GM23338 (cell line): ENCODE measurements at regions not wholly inside any gene's neighbourhood (a gene's known extent, or its start where the extent isn't known, plus 50 kb on each side); places are given as distances from the start of the nearest gene placed in this dataset.

Experiments
- ATAC-seq: fragments of 200-7000 bp; cut with Tn5 transposase; 3 replicates; pipeline ENCODE4 v1.9.1; 2020
- DNase-seq: peaks from one replicate; pipeline ENCODE4 v3.0.0-alpha.2; 2015; ENCODE audit warnings: low spot score
- H2AFZ ChIP-seq: fragments of 200-600 bp; sonication (generic); 2 replicates; pipeline ENCODE4 v1.8.0; 2016; ENCODE audit warnings: antibody characterized with exemption, mild to moderate bottlenecking, moderate library complexity
- H3F3A ChIP-seq: fragments of 200-600 bp; sonication (generic); replicated peaks from 2 replicates; pipeline ENCODE4 v1.8.0; 2017; ENCODE audit warnings: antibody characterized with exemption, mixed run types, low read depth
- H3K27ac ChIP-seq: fragments of 200-600 bp; sonication (generic); 2 replicates; pipeline ENCODE4 v1.6.1; 2016; ENCODE audit warnings: low read depth
- H3K27me3 ChIP-seq: fragments of 200-600 bp; sonication (generic); 2 replicates; pipeline ENCODE4 v1.8.0; 2016; ENCODE audit warnings: mild to moderate bottlenecking, mixed run types, moderate library complexity; ENCODE audit not compliant: insufficient read depth
- H3K36me3 ChIP-seq: fragments of 200-600 bp; sonication (generic); 2 replicates; pipeline ENCODE4 v1.8.0; 2016; ENCODE audit warnings: mild to moderate bottlenecking; ENCODE audit not compliant: insufficient read depth
- H3K4me1 ChIP-seq: fragments of 200-600 bp; sonication (generic); 2 replicates; pipeline ENCODE4 v1.8.0; 2016; ENCODE audit warnings: mild to moderate bottlenecking, moderate library complexity; ENCODE audit not compliant: insufficient read depth
- H3K4me2 ChIP-seq: fragments of 200-600 bp; sonication (generic); 2 replicates; pipeline ENCODE4 v1.7.1; 2017; ENCODE audit warnings: mixed run types
- H3K4me3 ChIP-seq: fragments of 200-600 bp; sonication (generic); 2 replicates; pipeline ENCODE4 v1.6.1; 2016; ENCODE audit warnings: mixed run types
- H3K79me2 ChIP-seq: fragments of 200-600 bp; sonication (generic); replicated peaks from 2 replicates; pipeline ENCODE4 v1.8.0; 2017; ENCODE audit warnings: mild to moderate bottlenecking; ENCODE audit not compliant: insufficient read depth
- H3K9me2 ChIP-seq: fragments of 200-600 bp; sonication (generic); 2 replicates; pipeline ENCODE4 v1.8.0; 2017; ENCODE audit not compliant: insufficient read depth
- H4K20me1 ChIP-seq: fragments of 200-600 bp; sonication (generic); replicated peaks from 2 replicates; pipeline ENCODE4 v1.8.0; 2017; ENCODE audit warnings: mild to moderate bottlenecking; ENCODE audit not compliant: insufficient read depth
- H3K27ac Mint-ChIP-seq: 2 replicates; pipeline ENCODE4 v1.8.0; 2020; ENCODE audit warnings: inconsistent platforms, mild to moderate bottlenecking, moderate library complexity, mixed read lengths
- H3K27me3 Mint-ChIP-seq: 3 replicates; pipeline ENCODE4 v1.8.0; 2022; ENCODE audit warnings: low read depth, mild to moderate bottlenecking, moderate library complexity, mixed read lengths, inconsistent platforms; ENCODE audit not compliant: insufficient read depth, poor library complexity
- H3K36me3 Mint-ChIP-seq: 3 replicates; pipeline ENCODE4 v1.8.0; 2021; ENCODE audit warnings: low read depth, mild to moderate bottlenecking, inconsistent platforms, moderate library complexity, mixed read lengths
- H3K4me1 Mint-ChIP-seq: 3 replicates; pipeline ENCODE4 v1.8.0; 2020; ENCODE audit warnings: mild to moderate bottlenecking, inconsistent platforms, mixed read lengths
- H3K4me3 Mint-ChIP-seq: 3 replicates; pipeline ENCODE4 v1.8.0; 2021; ENCODE audit warnings: moderate library complexity, mild to moderate bottlenecking, inconsistent platforms, mixed read lengths
- H3K9me3 Mint-ChIP-seq: 3 replicates; pipeline ENCODE4 v1.8.0; 2020; ENCODE audit warnings: moderate library complexity, mild to moderate bottlenecking, inconsistent platforms, mixed read lengths
- CREB1 ChIP-seq: fragments of 250-450 bp; sonication (Bioruptor Pico); IDR thresholded peaks from 2 replicates; pipeline ENCODE4 v1.5.0; 2020; ENCODE audit warnings: low read depth, mild to moderate bottlenecking, moderate library complexity
- EZH2 ChIP-seq: fragments of 200-600 bp; sonication (generic); IDR thresholded peaks from one replicate; pipeline ENCODE4 v1.8.0; 2017; ENCODE audit warnings: antibody characterized with exemption, mild to moderate bottlenecking, low read depth; ENCODE audit not compliant: unreplicated experiment
- EZH2phosphoT487 ChIP-seq: fragments of 200-600 bp; sonication (generic); IDR thresholded peaks from one replicate; pipeline ENCODE4 v1.8.1; 2018; ENCODE audit warnings: antibody characterized with exemption; ENCODE audit not compliant: unreplicated experiment
- JUNB ChIP-seq: IDR thresholded peaks from one replicate; pipeline ENCODE4 v1.6.1; 2016; ENCODE audit warnings: antibody characterized with exemption; ENCODE audit not compliant: unreplicated experiment
- NANOG ChIP-seq: IDR thresholded peaks from 2 replicates; pipeline ENCODE4 v1.6.1; 2016; ENCODE audit warnings: antibody characterized with exemption, borderline replicate concordance
- POLR2AphosphoS5 ChIP-seq: IDR thresholded peaks from 2 replicates; pipeline ENCODE4 v1.6.1; 2016; ENCODE audit warnings: antibody characterized with exemption, low read depth
- STAT1 ChIP-seq: IDR thresholded peaks from one replicate; pipeline ENCODE4 v1.6.1; 2016; ENCODE audit warnings: antibody characterized with exemption; ENCODE audit not compliant: unreplicated experiment
- ZNF114 ChIP-seq: fragments of 250-450 bp; sonication (Bioruptor Pico); IDR thresholded peaks from 2 replicates; pipeline ENCODE4 v1.5.0; 2020; ENCODE audit warnings: mild to moderate bottlenecking, moderate library complexity
- ZNF331 ChIP-seq: fragments of 250-450 bp; sonication (Bioruptor Pico); IDR thresholded peaks from 2 replicates; pipeline ENCODE4 v1.5.0; 2020; ENCODE audit warnings: low read depth, mild to moderate bottlenecking, moderate library complexity
- TF ChIP-seq, protein P1 (sequence below): IDR thresholded peaks from 2 replicates; pipeline ENCODE4 v1.6.1; 2016; ENCODE audit warnings: antibody characterized with exemption
- TF ChIP-seq, protein P2 (sequence below), 2 experiments: fragments of 200-600 bp in 1 of 2; sonication (generic) in 1 of 2; conservative IDR thresholded peaks; 2 replicates each; pipeline versions ENCODE4 v1.5.1 to v1.6.1; 2016 to 2017; ENCODE audit warnings: antibody characterized with exemption in 2 of 2, low read depth in 2 of 2, mild to moderate bottlenecking in 2 of 2, moderate library complexity in 1 of 2
- TF ChIP-seq, protein P3 (sequence below): IDR thresholded peaks from one replicate; pipeline ENCODE4 v1.6.1; 2018; ENCODE audit warnings: antibody characterized with exemption; ENCODE audit not compliant: unreplicated experiment
- TF ChIP-seq, protein P4 (sequence below): fragments of 250-450 bp; sonication (Bioruptor Pico); IDR thresholded peaks from 2 replicates; pipeline ENCODE4 v1.5.0; 2020; ENCODE audit warnings: mild to moderate bottlenecking, moderate library complexity

DNA sequence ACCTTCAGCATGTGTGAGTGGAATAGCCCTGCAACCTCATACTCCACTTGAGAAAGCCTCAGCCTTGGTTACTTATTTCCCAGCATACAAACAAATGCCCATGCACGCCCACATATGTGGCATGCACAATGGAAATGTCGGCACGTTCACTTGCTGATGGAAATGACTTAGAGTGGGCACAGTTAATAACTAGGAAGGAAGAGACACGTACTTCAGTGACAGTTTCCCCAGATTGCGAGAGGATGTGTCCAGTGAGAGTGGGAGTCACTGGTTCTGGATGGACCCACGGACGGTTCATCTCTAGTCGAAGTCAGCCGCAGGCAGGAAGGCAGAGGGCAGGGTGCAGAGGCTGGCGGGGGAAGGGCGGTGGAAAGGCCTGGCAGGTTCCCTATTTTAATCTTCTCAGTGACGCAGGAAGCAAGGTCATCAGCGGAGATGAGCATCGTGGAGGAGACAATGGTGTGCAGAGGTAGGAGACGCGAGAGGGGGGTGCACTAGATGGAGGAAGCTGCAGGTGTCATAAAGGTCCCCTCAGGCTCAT, 350.7 kb upstream of the MYT1L start:
- Histone ChIP-seq H2AFZ (peak overlapping the region; percentile 32; the same call in 1 of the 2 replicates), H3K27me3 (no peaks in the 10 kb centered on the region), H3K79me2 (no peaks in the 10 kb centered on the region), H3F3A (no peaks in the 10 kb centered on the region), H3K36me3 (no peaks in the 10 kb centered on the region), H3K27ac (no peak overlapping the region), H3K4me1 (peaks cover 11% of the 10 kb centered on the region), H3K4me2 (no peak overlapping the region), H4K20me1 (no peaks in the 10 kb centered on the region), H3K4me3 (no peak overlapping the region), H3K9me2 (no peaks in the 10 kb centered on the region)
- no peaks in the 10 kb centered on the region for H3K36me3 Mint-ChIP-seq
- H3K27ac Mint-ChIP-seq: no peak overlapping the region
- H3K4me1 Mint-ChIP-seq: peaks cover 31% of the 10 kb centered on the region
- H3K27me3 Mint-ChIP-seq: peaks cover 5% of the 10 kb centered on the region
- ATAC-seq: peak; percentile 36; the same call in 2 of the 3 replicates
- H3K9me3 Mint-ChIP-seq: no peaks in the 10 kb centered on the region; the same call in 2 of the 3 replicates
- no peak overlapping the region; the same call in 2 of the 3 replicates for H3K4me3 Mint-ChIP-seq
- TF ChIP-seq CREB1 (CRISPR knock-in tag): no peak
- no peak for TF ChIP-seq ZNF114 (CRISPR knock-in tag)
- TF ChIP-seq ZNF331 (CRISPR knock-in tag): no peak
- TF ChIP-seq, protein P1, sequence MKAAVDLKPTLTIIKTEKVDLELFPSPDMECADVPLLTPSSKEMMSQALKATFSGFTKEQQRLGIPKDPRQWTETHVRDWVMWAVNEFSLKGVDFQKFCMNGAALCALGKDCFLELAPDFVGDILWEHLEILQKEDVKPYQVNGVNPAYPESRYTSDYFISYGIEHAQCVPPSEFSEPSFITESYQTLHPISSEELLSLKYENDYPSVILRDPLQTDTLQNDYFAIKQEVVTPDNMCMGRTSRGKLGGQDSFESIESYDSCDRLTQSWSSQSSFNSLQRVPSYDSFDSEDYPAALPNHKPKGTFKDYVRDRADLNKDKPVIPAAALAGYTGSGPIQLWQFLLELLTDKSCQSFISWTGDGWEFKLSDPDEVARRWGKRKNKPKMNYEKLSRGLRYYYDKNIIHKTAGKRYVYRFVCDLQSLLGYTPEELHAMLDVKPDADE: no peak
- TF ChIP-seq, protein P2, sequence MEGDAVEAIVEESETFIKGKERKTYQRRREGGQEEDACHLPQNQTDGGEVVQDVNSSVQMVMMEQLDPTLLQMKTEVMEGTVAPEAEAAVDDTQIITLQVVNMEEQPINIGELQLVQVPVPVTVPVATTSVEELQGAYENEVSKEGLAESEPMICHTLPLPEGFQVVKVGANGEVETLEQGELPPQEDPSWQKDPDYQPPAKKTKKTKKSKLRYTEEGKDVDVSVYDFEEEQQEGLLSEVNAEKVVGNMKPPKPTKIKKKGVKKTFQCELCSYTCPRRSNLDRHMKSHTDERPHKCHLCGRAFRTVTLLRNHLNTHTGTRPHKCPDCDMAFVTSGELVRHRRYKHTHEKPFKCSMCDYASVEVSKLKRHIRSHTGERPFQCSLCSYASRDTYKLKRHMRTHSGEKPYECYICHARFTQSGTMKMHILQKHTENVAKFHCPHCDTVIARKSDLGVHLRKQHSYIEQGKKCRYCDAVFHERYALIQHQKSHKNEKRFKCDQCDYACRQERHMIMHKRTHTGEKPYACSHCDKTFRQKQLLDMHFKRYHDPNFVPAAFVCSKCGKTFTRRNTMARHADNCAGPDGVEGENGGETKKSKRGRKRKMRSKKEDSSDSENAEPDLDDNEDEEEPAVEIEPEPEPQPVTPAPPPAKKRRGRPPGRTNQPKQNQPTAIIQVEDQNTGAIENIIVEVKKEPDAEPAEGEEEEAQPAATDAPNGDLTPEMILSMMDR (conservative IDR thresholded peaks at IDR 0.05; ENCODE audit: low read depth in 2 of 2): no peak
- TF ChIP-seq POLR2AphosphoS5: no peak
- TF ChIP-seq, protein P3, sequence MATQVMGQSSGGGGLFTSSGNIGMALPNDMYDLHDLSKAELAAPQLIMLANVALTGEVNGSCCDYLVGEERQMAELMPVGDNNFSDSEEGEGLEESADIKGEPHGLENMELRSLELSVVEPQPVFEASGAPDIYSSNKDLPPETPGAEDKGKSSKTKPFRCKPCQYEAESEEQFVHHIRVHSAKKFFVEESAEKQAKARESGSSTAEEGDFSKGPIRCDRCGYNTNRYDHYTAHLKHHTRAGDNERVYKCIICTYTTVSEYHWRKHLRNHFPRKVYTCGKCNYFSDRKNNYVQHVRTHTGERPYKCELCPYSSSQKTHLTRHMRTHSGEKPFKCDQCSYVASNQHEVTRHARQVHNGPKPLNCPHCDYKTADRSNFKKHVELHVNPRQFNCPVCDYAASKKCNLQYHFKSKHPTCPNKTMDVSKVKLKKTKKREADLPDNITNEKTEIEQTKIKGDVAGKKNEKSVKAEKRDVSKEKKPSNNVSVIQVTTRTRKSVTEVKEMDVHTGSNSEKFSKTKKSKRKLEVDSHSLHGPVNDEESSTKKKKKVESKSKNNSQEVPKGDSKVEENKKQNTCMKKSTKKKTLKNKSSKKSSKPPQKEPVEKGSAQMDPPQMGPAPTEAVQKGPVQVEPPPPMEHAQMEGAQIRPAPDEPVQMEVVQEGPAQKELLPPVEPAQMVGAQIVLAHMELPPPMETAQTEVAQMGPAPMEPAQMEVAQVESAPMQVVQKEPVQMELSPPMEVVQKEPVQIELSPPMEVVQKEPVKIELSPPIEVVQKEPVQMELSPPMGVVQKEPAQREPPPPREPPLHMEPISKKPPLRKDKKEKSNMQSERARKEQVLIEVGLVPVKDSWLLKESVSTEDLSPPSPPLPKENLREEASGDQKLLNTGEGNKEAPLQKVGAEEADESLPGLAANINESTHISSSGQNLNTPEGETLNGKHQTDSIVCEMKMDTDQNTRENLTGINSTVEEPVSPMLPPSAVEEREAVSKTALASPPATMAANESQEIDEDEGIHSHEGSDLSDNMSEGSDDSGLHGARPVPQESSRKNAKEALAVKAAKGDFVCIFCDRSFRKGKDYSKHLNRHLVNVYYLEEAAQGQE: no peak
- no peak for TF ChIP-seq EZH2phosphoT487
- TF ChIP-seq EZH2: no peak
- no peak for TF ChIP-seq JUNB
- no peak for TF ChIP-seq NANOG
- TF ChIP-seq, protein P4, sequence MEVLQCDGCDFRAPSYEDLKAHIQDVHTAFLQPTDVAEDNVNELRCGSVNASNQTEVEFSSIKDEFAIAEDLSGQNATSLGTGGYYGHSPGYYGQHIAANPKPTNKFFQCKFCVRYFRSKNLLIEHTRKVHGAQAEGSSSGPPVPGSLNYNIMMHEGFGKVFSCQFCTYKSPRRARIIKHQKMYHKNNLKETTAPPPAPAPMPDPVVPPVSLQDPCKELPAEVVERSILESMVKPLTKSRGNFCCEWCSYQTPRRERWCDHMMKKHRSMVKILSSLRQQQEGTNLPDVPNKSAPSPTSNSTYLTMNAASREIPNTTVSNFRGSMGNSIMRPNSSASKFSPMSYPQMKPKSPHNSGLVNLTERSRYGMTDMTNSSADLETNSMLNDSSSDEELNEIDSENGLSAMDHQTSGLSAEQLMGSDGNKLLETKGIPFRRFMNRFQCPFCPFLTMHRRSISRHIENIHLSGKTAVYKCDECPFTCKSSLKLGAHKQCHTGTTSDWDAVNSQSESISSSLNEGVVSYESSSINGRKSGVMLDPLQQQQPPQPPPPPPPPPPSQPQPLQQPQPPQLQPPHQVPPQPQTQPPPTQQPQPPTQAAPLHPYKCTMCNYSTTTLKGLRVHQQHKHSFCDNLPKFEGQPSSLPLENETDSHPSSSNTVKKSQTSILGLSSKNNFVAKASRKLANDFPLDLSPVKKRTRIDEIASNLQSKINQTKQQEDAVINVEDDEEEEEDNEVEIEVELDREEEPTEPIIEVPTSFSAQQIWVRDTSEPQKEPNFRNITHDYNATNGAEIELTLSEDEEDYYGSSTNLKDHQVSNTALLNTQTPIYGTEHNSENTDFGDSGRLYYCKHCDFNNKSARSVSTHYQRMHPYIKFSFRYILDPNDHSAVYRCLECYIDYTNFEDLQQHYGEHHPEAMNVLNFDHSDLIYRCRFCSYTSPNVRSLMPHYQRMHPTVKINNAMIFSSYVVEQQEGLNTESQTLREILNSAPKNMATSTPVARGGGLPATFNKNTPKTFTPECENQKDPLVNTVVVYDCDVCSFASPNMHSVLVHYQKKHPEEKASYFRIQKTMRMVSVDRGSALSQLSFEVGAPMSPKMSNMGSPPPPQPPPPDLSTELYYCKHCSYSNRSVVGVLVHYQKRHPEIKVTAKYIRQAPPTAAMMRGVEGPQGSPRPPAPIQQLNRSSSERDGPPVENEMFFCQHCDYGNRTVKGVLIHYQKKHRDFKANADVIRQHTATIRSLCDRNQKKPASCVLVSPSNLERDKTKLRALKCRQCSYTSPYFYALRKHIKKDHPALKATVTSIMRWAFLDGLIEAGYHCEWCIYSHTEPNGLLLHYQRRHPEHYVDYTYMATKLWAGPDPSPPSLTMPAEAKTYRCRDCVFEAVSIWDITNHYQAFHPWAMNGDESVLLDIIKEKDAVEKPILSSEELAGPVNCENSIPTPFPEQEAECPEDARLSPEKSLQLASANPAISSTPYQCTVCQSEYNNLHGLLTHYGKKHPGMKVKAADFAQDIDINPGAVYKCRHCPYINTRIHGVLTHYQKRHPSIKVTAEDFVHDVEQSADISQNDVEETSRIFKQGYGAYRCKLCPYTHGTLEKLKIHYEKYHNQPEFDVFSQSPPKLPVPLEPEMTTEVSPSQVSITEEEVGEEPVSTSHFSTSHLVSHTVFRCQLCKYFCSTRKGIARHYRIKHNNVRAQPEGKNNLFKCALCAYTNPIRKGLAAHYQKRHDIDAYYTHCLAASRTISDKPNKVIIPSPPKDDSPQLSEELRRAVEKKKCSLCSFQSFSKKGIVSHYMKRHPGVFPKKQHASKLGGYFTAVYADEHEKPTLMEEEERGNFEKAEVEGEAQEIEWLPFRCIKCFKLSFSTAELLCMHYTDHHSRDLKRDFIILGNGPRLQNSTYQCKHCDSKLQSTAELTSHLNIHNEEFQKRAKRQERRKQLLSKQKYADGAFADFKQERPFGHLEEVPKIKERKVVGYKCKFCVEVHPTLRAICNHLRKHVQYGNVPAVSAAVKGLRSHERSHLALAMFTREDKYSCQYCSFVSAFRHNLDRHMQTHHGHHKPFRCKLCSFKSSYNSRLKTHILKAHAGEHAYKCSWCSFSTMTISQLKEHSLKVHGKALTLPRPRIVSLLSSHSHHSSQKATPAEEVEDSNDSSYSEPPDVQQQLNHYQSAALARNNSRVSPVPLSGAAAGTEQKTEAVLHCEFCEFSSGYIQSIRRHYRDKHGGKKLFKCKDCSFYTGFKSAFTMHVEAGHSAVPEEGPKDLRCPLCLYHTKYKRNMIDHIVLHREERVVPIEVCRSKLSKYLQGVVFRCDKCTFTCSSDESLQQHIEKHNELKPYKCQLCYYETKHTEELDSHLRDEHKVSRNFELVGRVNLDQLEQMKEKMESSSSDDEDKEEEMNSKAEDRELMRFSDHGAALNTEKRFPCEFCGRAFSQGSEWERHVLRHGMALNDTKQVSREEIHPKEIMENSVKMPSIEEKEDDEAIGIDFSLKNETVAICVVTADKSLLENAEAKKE (CRISPR knock-in tag): no peak
- no peak for TF ChIP-seq STAT1
- DNase-seq: no peak
